HL-60 (cell line): ENCODE measurements at regions not wholly inside any gene's neighbourhood (a gene's known extent, or its start where the extent isn't known, plus 50 kb on each side); places are given as distances from the start of the nearest gene placed in this dataset.
"Not testable (repeated sequence)": the region's sequence is repeated elsewhere in the genome, so short reads cannot be mapped to it uniquely, and the experiment has no call there.

Source experiments
- CTCF ChIP-seq: IDR thresholded peaks from one replicate; pipeline ENCODE4 v1.5.1; 2011; ENCODE audit warnings: low read length, control low read depth, inconsistent platforms; ENCODE audit not compliant: insufficient read depth
- GABPA ChIP-seq: IDR thresholded peaks from 2 replicates; pipeline ENCODE4 v1.6.1; 2012; ENCODE audit warnings: low read depth
- POLR2AphosphoS5 ChIP-seq: IDR thresholded peaks from 2 replicates; pipeline ENCODE4 v1.6.1; 2012; ENCODE audit warnings: low read depth

DNA sequence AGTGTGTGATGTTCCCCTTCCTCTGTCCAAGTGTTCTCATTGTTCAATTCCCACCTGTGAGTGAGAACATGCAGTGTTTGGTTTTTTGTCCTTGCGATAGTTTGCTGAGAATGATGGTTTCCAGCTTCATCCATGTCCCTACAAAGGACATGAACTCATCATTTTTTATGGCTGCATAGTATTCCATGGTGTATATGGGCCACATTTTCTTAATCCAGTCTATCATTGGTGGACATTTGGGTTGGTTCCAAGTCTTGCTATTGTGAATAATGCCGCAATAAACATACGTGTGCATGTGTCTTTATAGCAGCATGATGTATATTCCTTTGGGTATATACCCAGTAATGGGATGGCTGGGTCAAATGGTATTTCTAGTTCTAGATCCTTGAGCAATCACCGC is 134.5 kb upstream of the SVIL start:
- TF ChIP-seq CTCF, POLR2AphosphoS5, GABPA: not testable (repeated sequence)
